H9 (cell line): ENCODE measurements at regions not wholly inside any gene's neighbourhood (a gene's known extent, or its start where the extent isn't known, plus 50 kb on each side); places are given as distances from the start of the nearest gene placed in this dataset.

ENCODE experiments used
- DNase-seq: peaks from one replicate; pipeline ENCODE4 v3.0.0-alpha.2; 2017
- H2AFZ ChIP-seq: one replicate; pipeline ENCODE4 v1.6.1; 2013; ENCODE audit warnings: mild to moderate bottlenecking, low read length, control low read depth, moderate library complexity
- H2AK5ac ChIP-seq: 2 replicates; pipeline ENCODE4 v1.6.1; 2013; ENCODE audit warnings: low read length, control low read depth, mixed read lengths; ENCODE audit not compliant: insufficient read length
- H2BK120ac ChIP-seq: one replicate; pipeline ENCODE4 v1.6.1; 2013; ENCODE audit warnings: low read depth, mild to moderate bottlenecking, low read length, control low read depth, inconsistent platforms; ENCODE audit not compliant: poor library complexity, severe bottlenecking
- H2BK12ac ChIP-seq: 2 replicates; pipeline ENCODE4 v1.6.1; 2013; ENCODE audit warnings: low read length, control low read depth, mixed read lengths, low read depth; ENCODE audit not compliant: insufficient read length
- H2BK15ac ChIP-seq: 2 replicates; pipeline ENCODE4 v1.6.1; 2013; ENCODE audit warnings: low read depth, low read length, control low read depth
- H2BK20ac ChIP-seq: one replicate; pipeline ENCODE4 v1.6.1; 2013; ENCODE audit warnings: low read depth, mild to moderate bottlenecking, low read length, control low read depth, inconsistent platforms; ENCODE audit not compliant: poor library complexity, severe bottlenecking
- H2BK5ac ChIP-seq: 2 replicates; pipeline ENCODE4 v1.6.1; 2013; ENCODE audit warnings: low read length, control low read depth, mixed read lengths; ENCODE audit not compliant: insufficient read length
- H3K14ac ChIP-seq: 2 replicates; pipeline ENCODE4 v1.6.1; 2013; ENCODE audit warnings: low read length, control low read depth; ENCODE audit not compliant: insufficient read depth
- H3K18ac ChIP-seq: 2 replicates; pipeline ENCODE4 v1.6.1; 2013; ENCODE audit warnings: low read depth, mild to moderate bottlenecking, mixed read lengths, low read length, control low read depth; ENCODE audit not compliant: insufficient read length
- H3K23ac ChIP-seq: 2 replicates; pipeline ENCODE4 v1.6.1; 2013; ENCODE audit warnings: low read length, control low read depth, mixed read lengths, low read depth; ENCODE audit not compliant: insufficient read length
- H3K23me2 ChIP-seq: 2 replicates; pipeline ENCODE4 v1.6.1; 2013; ENCODE audit warnings: low read depth, mild to moderate bottlenecking, mixed read lengths, low read length, control low read depth; ENCODE audit not compliant: insufficient read length, poor library complexity, severe bottlenecking
- H3K27ac ChIP-seq: 2 replicates; pipeline ENCODE4 v1.5.1; 2013; ENCODE audit warnings: low read length, control low read depth, mixed read lengths, low read depth; ENCODE audit not compliant: insufficient read length
- H3K27me3 ChIP-seq: 2 replicates; pipeline ENCODE4 v1.6.1; 2013; ENCODE audit warnings: low read length, control low read depth, inconsistent platforms; ENCODE audit not compliant: insufficient read depth
- H3K4ac ChIP-seq: 2 replicates; pipeline ENCODE4 v1.6.1; 2013; ENCODE audit warnings: low read depth, mild to moderate bottlenecking, control low read depth, inconsistent platforms, low read length, moderate library complexity
- H3K4me1 ChIP-seq: 2 replicates; pipeline ENCODE4 v1.6.1; 2013; ENCODE audit warnings: low read length, control low read depth, inconsistent platforms; ENCODE audit not compliant: insufficient read depth
- H3K4me2 ChIP-seq: 2 replicates; pipeline ENCODE4 v1.6.1; 2013; ENCODE audit warnings: low read length, control low read depth, mixed read lengths; ENCODE audit not compliant: insufficient read length, insufficient read depth
- H3K56ac ChIP-seq: 2 replicates; pipeline ENCODE4 v1.6.1; 2013; ENCODE audit warnings: low read depth, mild to moderate bottlenecking, mixed read lengths, low read length, control low read depth; ENCODE audit not compliant: insufficient read length
- H3K79me1 ChIP-seq: 2 replicates; pipeline ENCODE4 v1.6.1; 2013; ENCODE audit warnings: low read depth, mild to moderate bottlenecking, moderate library complexity, low read length, control low read depth, inconsistent platforms; ENCODE audit not compliant: insufficient read depth, poor library complexity, severe bottlenecking
- H3K79me2 ChIP-seq: 2 replicates; pipeline ENCODE4 v1.6.1; 2013; ENCODE audit warnings: low read length, control low read depth, inconsistent platforms; ENCODE audit not compliant: insufficient read depth
- H3K9ac ChIP-seq: 2 replicates; pipeline ENCODE4 v1.6.1; 2013; ENCODE audit warnings: low read length, control low read depth, mixed read lengths; ENCODE audit not compliant: insufficient read length; ENCODE audit errors: extremely low read depth
- H3K9me3 ChIP-seq: one replicate; pipeline ENCODE4 v1.6.1; 2013; ENCODE audit warnings: low read depth, low read length, inconsistent platforms; ENCODE audit not compliant: control insufficient read depth
- H3T11ph ChIP-seq: one replicate; pipeline ENCODE4 v1.6.1; 2013; ENCODE audit warnings: mild to moderate bottlenecking, low read length, control low read depth, inconsistent platforms
- H4K20me1 ChIP-seq: one replicate; pipeline ENCODE4 v1.6.1; 2013; ENCODE audit not compliant: control insufficient read depth, insufficient read length, insufficient read depth
- H4K5ac ChIP-seq: 2 replicates; pipeline ENCODE4 v1.6.1; 2013; ENCODE audit warnings: low read depth, mild to moderate bottlenecking, mixed read lengths, low read length, control low read depth; ENCODE audit not compliant: insufficient read length
- H4K8ac ChIP-seq: replicated peaks from 2 replicates; pipeline ENCODE4 v1.6.1; 2013; ENCODE audit warnings: low read length, control low read depth, mixed read lengths, low read depth; ENCODE audit not compliant: insufficient read length
- H4K91ac ChIP-seq: 2 replicates; pipeline ENCODE4 v1.6.1; 2013; ENCODE audit warnings: low read depth, mild to moderate bottlenecking, moderate library complexity, mixed read lengths, low read length, control low read depth; ENCODE audit not compliant: insufficient read length
- H3K27ac Mint-ChIP-seq, 3 experiments: 2 replicates in 2 of 3; 3 replicates in 1 of 3; pipeline ENCODE4 v1.8.0; 2020 to 2021; ENCODE audit warnings: mixed read lengths in 3 of 3, mild to moderate bottlenecking in 1 of 3, moderate library complexity in 1 of 3
- H3K27me3 Mint-ChIP-seq: 2 replicates; pipeline ENCODE4 v1.8.0; 2021; ENCODE audit warnings: low read depth, mild to moderate bottlenecking, moderate library complexity, mixed read lengths
- H3K36me3 Mint-ChIP-seq, 3 experiments: 2 replicates in 2 of 3; 3 replicates in 1 of 3; pipeline ENCODE4 v1.8.0; 2020 to 2021; ENCODE audit warnings: low read depth in 3 of 3, mixed read lengths in 3 of 3; ENCODE audit not compliant: insufficient read depth in 1 of 3
- H3K4me1 Mint-ChIP-seq, 2 experiments: 2 replicates each; pipeline ENCODE4 v1.8.0; 2020; ENCODE audit warnings: mixed read lengths in 2 of 2
- H3K4me3 Mint-ChIP-seq, 2 experiments: 2 replicates in 1 of 2; 3 replicates in 1 of 2; pipeline ENCODE4 v1.8.0; 2020 to 2021; ENCODE audit warnings: mild to moderate bottlenecking in 2 of 2, mixed read lengths in 2 of 2, moderate library complexity in 1 of 2
- H3K9me3 Mint-ChIP-seq, 2 experiments: 2 replicates in 1 of 2; 3 replicates in 1 of 2; pipeline ENCODE4 v1.8.0; 2020; ENCODE audit warnings: mild to moderate bottlenecking in 2 of 2, mixed read lengths in 2 of 2, moderate library complexity in 1 of 2
- WGBS: extraction: QIAGEN DNeasy Blood & Tissue Kit; methylation state at CpG from one replicate; pipeline ENCODE4 v1.1.7; 2013; ENCODE audit warnings: missing lambda C conversion rate, low lambda C conversion rate, mixed read lengths; ENCODE audit not compliant: insufficient read length; ENCODE audit errors: extremely low coverage; 5-methylcytosine and 5-hydroxymethylcytosine counted together
- TF ChIP-seq, protein P1 (sequence below): fragments of 200-600 bp; sonication (generic); conservative IDR thresholded peaks from 3 replicates; pipeline ENCODE4 v1.8.0; 2021; ENCODE audit warnings: antibody characterized with exemption, mild to moderate bottlenecking

DNA sequence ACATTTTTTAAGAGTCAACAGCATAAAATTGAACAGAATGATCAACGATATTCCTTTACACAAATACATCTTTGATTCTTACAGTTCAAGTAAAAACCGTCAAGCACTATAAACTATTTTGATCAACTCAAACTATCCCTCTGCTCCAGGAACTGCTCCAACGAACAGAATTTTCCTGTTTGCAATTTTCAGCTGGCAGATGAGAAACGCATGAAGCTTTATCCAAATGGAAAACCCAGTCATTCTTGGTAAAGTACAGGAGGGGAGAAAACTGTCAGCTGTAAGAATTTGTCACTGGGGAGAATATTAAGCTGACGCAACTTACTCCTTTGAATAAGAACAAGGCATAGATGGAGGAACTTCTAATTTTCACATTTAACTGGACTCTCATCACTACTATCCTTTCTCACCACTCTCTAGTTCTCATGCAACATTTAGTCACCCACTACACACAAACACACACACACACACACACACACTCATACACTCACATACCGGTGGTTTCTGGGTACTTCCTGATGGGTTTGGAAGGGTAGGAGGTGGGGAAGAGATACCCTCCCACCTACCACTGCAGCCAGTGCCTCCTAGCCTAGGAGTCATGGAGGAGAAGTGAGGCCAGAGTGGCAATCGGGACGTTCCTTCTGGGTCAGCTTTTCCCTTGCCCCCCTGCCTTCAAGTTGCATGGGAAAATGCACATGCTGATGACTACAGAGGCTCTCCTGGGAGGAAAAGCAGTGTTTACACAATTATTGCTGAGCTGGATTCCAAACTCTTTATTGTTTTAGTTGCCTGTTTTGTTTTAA is 54.0 kb upstream of the SPATS2L start:
- Histone ChIP-seq H3K79me2 (no peaks in the 10 kb centered on the region), H3K27ac (no peak overlapping the region)

More for the DNA sequence above, 54.0 kb upstream of the SPATS2L start:
- H3K36me3 Mint-ChIP-seq: no peaks in the 10 kb centered on the region
- Histone ChIP-seq H3T11ph (no peak overlapping the region), H3K9ac (no peak overlapping the region), H3K9me3 (no peaks in the 10 kb centered on the region), H4K5ac (no peak overlapping the region), H4K91ac (no peak overlapping the region), H4K20me1 (no peaks in the 10 kb centered on the region), H2AK5ac (no peak overlapping the region), H3K4me2 (no peak overlapping the region), H3K4me1 (no peaks in the 10 kb centered on the region; the same call in 1 of the 2 replicates), H2BK5ac (no peak overlapping the region), H3K79me1 (no peaks in the 10 kb centered on the region), H3K4ac (no peak overlapping the region), H3K14ac (no peak overlapping the region), H2BK120ac (no peak overlapping the region), H3K56ac (no peak overlapping the region), H2BK12ac (no peak overlapping the region), H2AFZ (peak overlapping the region; percentile 45), H3K23ac (no peak overlapping the region), H3K27me3 (no peaks in the 10 kb centered on the region), H2BK20ac (no peak overlapping the region), H4K8ac (no peak overlapping the region), H3K23me2 (no peaks in the 10 kb centered on the region), H3K18ac (no peak overlapping the region), H2BK15ac (no peak overlapping the region)
- no peak for DNase-seq
- no peaks in the 10 kb centered on the region; the same call in none of the 2 replicates for H3K27me3 Mint-ChIP-seq
- TF ChIP-seq, protein P1, sequence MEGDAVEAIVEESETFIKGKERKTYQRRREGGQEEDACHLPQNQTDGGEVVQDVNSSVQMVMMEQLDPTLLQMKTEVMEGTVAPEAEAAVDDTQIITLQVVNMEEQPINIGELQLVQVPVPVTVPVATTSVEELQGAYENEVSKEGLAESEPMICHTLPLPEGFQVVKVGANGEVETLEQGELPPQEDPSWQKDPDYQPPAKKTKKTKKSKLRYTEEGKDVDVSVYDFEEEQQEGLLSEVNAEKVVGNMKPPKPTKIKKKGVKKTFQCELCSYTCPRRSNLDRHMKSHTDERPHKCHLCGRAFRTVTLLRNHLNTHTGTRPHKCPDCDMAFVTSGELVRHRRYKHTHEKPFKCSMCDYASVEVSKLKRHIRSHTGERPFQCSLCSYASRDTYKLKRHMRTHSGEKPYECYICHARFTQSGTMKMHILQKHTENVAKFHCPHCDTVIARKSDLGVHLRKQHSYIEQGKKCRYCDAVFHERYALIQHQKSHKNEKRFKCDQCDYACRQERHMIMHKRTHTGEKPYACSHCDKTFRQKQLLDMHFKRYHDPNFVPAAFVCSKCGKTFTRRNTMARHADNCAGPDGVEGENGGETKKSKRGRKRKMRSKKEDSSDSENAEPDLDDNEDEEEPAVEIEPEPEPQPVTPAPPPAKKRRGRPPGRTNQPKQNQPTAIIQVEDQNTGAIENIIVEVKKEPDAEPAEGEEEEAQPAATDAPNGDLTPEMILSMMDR: no peak
- no CpG with 5 or more reads among the region's 8 CpGs for WGBS
- H3K4me1 Mint-ChIP-seq: peaks cover 9 to 14% of the 10 kb centered on the region in 2 experiments
- no peaks in the 10 kb centered on the region for H3K9me3 Mint-ChIP-seq
- H3K27ac Mint-ChIP-seq: no peak overlapping the region
- no peak overlapping the region for H3K4me3 Mint-ChIP-seq
